ENCODE measurements at regions not wholly inside any gene's neighbourhood (a gene's known extent, or its start where the extent isn't known, plus 50 kb on each side); places are given as distances from the start of the nearest gene placed in this dataset.

DNA sequence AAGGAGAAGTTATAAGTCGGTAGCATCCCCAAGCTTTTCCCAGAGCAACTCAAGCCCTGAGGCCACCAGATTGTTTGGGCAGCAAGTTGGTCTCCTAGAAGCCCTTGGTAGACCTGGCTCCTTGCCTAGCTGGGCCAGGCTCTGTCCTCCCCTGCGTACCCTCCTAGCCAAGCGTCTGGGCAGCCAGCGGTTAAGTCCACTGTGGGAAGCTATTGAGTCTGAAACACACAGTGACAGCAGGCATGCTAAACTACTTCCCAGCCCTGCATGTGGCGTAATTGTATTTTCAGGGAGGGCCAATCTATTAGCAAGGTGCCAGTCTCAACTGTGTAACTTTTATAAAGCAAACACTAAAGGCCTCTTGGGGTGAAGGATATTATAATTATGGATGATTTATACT is 419.1 kb upstream of the RBFOX1 start:
- Histone ChIP-seq H2AFZ (ENCODE audit: low read depth, low read length) (no peak overlapping the region), H3K4me2 (ENCODE audit: low read length) (no peak overlapping the region), H3K27ac (ENCODE audit: low read length) (no peak overlapping the region), H3K79me2 (ENCODE audit: low read length) (no peaks in the 10 kb centered on the region), H3K27me3 (ENCODE audit: low read depth, low read length) (no peaks in the 10 kb centered on the region), H3K9ac (ENCODE audit: low read length) (no peak overlapping the region), H4K20me1 (ENCODE audit: insufficient read depth, low read length) (no peaks in the 10 kb centered on the region), H3K4me3 (ENCODE audit: low read length) (no peak overlapping the region), H3K36me3 (replicated peaks; ENCODE audit: low read depth, low read length) (no peaks in the 10 kb centered on the region), H3K9me3 (ENCODE audit: insufficient read depth, low read length) (no peaks in the 10 kb centered on the region), H3K4me1 (ENCODE audit: low read length) (no peaks in the 10 kb centered on the region)
- TF ChIP-seq EZH2phosphoT487 (IDR thresholded peaks at IDR 0.05; ENCODE audit: low read depth) (no peak), CTCF (IDR thresholded peaks at IDR 0.05; ENCODE audit: low read depth, low read length) (no peak)

GRCh38 chr16:6910301-6910700 is 422.3 kb upstream of the RBFOX1 start:
- H3K27ac ChIP-seq (ENCODE audit: low read length) = no peak overlapping the region
- TF ChIP-seq CTCF (IDR thresholded peaks at IDR 0.05; ENCODE audit: low read depth, low read length) = no peak
- TF ChIP-seq EZH2phosphoT487 (IDR thresholded peaks at IDR 0.05; ENCODE audit: low read depth) = no peak
- no peak overlapping the region for H3K4me3 ChIP-seq (ENCODE audit: low read length)
- H3K4me1 ChIP-seq (ENCODE audit: low read length) = no peaks in the 10 kb centered on the region
- no peak overlapping the region for H3K4me2 ChIP-seq (ENCODE audit: low read length)
- H3K36me3 ChIP-seq (replicated peaks; ENCODE audit: low read depth, low read length) = no peaks in the 10 kb centered on the region
- H3K9ac ChIP-seq (ENCODE audit: low read length) = no peak overlapping the region
- no peak overlapping the region for H2AFZ ChIP-seq (ENCODE audit: low read depth, low read length)
- no peaks in the 10 kb centered on the region for H3K27me3 ChIP-seq (ENCODE audit: low read depth, low read length)
- no peaks in the 10 kb centered on the region for H3K79me2 ChIP-seq (ENCODE audit: low read length)
- H3K9me3 ChIP-seq (ENCODE audit: insufficient read depth, low read length) = no peaks in the 10 kb centered on the region
- no peaks in the 10 kb centered on the region for H4K20me1 ChIP-seq (ENCODE audit: insufficient read depth, low read length)

DNA sequence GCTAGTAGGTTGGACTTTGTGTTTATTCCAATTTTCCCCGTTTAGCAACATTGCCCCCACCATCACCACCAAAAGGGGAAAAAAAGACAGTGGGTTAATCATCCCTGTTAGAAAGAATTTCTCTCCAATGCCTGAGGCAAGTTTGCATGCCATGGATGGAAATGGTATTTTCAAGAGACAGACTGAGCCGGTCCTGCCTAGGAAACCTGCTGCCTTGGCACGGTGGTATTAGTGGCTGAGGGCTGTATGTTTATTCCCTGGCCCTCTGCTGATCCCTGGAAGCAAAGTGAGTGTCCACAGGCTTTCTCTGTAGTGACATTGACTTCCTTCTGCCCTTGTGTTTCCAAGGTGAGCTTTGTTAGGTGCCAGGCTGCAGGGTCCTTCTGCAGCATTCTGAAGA is 427.0 kb upstream of the RBFOX1 start:
- Histone ChIP-seq H3K36me3 (replicated peaks; ENCODE audit: low read depth, low read length) (no peaks in the 10 kb centered on the region), H3K4me3 (ENCODE audit: low read length) (no peak overlapping the region), H3K27me3 (ENCODE audit: low read depth, low read length) (no peaks in the 10 kb centered on the region), H3K79me2 (ENCODE audit: low read length) (no peaks in the 10 kb centered on the region), H3K4me1 (ENCODE audit: low read length) (no peaks in the 10 kb centered on the region), H3K9me3 (ENCODE audit: insufficient read depth, low read length) (no peaks in the 10 kb centered on the region), H3K4me2 (ENCODE audit: low read length) (no peak overlapping the region), H4K20me1 (ENCODE audit: insufficient read depth, low read length) (no peaks in the 10 kb centered on the region), H3K27ac (ENCODE audit: low read length) (no peak overlapping the region), H3K9ac (ENCODE audit: low read length) (no peak overlapping the region), H2AFZ (ENCODE audit: low read depth, low read length) (no peak overlapping the region)
- TF ChIP-seq CTCF (IDR thresholded peaks at IDR 0.05; ENCODE audit: low read depth, low read length) = no peak
- no peak for TF ChIP-seq EZH2phosphoT487 (IDR thresholded peaks at IDR 0.05; ENCODE audit: low read depth)

- Histone ChIP-seq H3K4me1 (ENCODE audit: low read length) (no peaks in the 10 kb centered on the region), H3K4me3 (ENCODE audit: low read length) (no peak overlapping the region), H3K27me3 (ENCODE audit: low read depth, low read length) (no peaks in the 10 kb centered on the region), H3K79me2 (ENCODE audit: low read length) (no peaks in the 10 kb centered on the region), H4K20me1 (ENCODE audit: insufficient read depth, low read length) (no peaks in the 10 kb centered on the region), H3K27ac (ENCODE audit: low read length) (no peak overlapping the region), H3K9ac (ENCODE audit: low read length) (no peak overlapping the region), H3K36me3 (replicated peaks; ENCODE audit: low read depth, low read length) (no peaks in the 10 kb centered on the region), H3K4me2 (ENCODE audit: low read length) (no peak overlapping the region), H3K9me3 (ENCODE audit: insufficient read depth, low read length) (no peaks in the 10 kb centered on the region), H2AFZ (ENCODE audit: low read depth, low read length) (no peak overlapping the region)
- TF ChIP-seq EZH2phosphoT487 (IDR thresholded peaks at IDR 0.05; ENCODE audit: low read depth) (no peak), CTCF (IDR thresholded peaks at IDR 0.05; ENCODE audit: low read depth, low read length) (no peak)
These were observed 429.0 kb upstream of the RBFOX1 start for GRCh38 chr16:6903671-6904070.
